ENCODE measurements at regions not wholly inside any gene's neighbourhood (a gene's known extent, or its start where the extent isn't known, plus 50 kb on each side); places are given as distances from the start of the nearest gene placed in this dataset.

- DNase-seq, result peak in 1 of 2 experiments; percentile 35
Measured at GRCh38 chr14:85799668-85800067, 269.7 kb downstream of the FLRT2 start.

- DNase-seq, result no peak
Measured at GRCh38 chr14:85798856-85799255, 268.9 kb downstream of the FLRT2 start.

GRCh38 chr14:85793533-85793932 lies 263.6 kb downstream of the FLRT2 start:
- no peak for DNase-seq

- DNase-seq, result no peak
Measured at GRCh38 chr14:85789506-85789905, 259.6 kb downstream of the FLRT2 start.

- DNase-seq, result no peak
Measured at GRCh38 chr14:85788470-85789233, 258.7 kb downstream of the FLRT2 start.

GRCh38 chr14:85766295-85766694 lies 236.4 kb downstream of the FLRT2 start:
- DNase-seq, result no peak

- DNase-seq, result no peak
Measured at GRCh38 chr14:85764822-85765221, 234.9 kb downstream of the FLRT2 start.

GRCh38 chr14:85762526-85762925 lies 232.6 kb downstream of the FLRT2 start:
- peak; percentile 82 to 96 for DNase-seq

- no peak for DNase-seq
Measured at GRCh38 chr14:85752175-85752574, 222.2 kb downstream of the FLRT2 start.

- DNase-seq, result no peak
Measured at GRCh38 chr14:85744573-85744972, 214.6 kb downstream of the FLRT2 start.

- DNase-seq, result no peak
Measured at GRCh38 chr14:85732031-85732430, 202.1 kb downstream of the FLRT2 start.

GRCh38 chr14:85731186-85731585 lies 201.2 kb downstream of the FLRT2 start:
- no peak for DNase-seq

GRCh38 chr14:85728476-85729065 lies 198.6 kb downstream of the FLRT2 start:
- no peak for DNase-seq

GRCh38 chr14:85714069-85714468 lies 184.1 kb downstream of the FLRT2 start:
- no peak for DNase-seq

- no peak for DNase-seq
Measured at GRCh38 chr14:85711620-85712019, 181.7 kb downstream of the FLRT2 start.

Measured in NCI-H2081 (cell line).